Keratinocyte (primary cell): ENCODE measurements at regions not wholly inside any gene's neighbourhood (a gene's known extent, or its start where the extent isn't known, plus 50 kb on each side); places are given as distances from the start of the nearest gene placed in this dataset.

Experiments used
- EZH2 ChIP-seq: IDR thresholded peaks from one replicate; pipeline ENCODE4 v1.6.1; 2012; ENCODE audit warnings: inconsistent platforms, mild to moderate bottlenecking, low read length, moderate library complexity
- TF ChIP-seq, protein P1 (sequence below), 3 experiments: IDR thresholded peaks in 1 of 3; conservative IDR thresholded peaks in 1 of 3; optimal IDR thresholded peaks in 1 of 3; 2 replicates in 2 of 3; 3 replicates in 1 of 3; pipeline versions ENCODE3 to v1.5.1; 2011; ENCODE audit warnings: low read length in 3 of 3, mild to moderate bottlenecking in 3 of 3, moderate library complexity in 2 of 3, control low read depth in 1 of 3, inconsistent platforms in 1 of 3; ENCODE audit not compliant: insufficient read depth in 2 of 3; ENCODE audit errors: extremely low read depth in 1 of 3

DNA sequence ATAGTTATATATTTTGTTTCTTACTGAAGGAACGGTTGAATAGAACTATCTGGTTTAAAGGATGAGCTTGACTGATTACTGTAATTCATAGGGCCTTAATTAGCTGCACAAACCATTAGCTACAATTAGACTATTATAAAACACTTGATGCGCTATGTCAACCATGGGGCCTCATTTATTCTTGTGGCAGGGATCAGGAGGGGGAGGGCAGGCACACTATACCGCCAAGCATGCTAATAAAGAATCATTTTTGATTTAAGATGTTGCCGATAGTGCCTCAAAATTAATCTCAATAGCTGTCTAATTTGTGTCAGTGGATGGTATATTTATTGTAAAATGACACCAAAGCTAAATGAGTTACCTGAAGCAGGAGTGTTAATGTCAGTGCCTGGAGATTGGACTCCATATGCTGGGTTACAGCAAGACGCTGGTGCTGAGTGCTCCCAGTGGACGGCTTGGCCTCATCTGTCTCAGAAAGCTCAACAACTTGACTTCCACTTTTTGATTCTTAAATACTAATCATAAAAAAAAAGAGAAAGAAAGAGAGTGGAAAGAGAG lies 1007.0 kb upstream of the CELF4 start:
- TF ChIP-seq, protein P1, sequence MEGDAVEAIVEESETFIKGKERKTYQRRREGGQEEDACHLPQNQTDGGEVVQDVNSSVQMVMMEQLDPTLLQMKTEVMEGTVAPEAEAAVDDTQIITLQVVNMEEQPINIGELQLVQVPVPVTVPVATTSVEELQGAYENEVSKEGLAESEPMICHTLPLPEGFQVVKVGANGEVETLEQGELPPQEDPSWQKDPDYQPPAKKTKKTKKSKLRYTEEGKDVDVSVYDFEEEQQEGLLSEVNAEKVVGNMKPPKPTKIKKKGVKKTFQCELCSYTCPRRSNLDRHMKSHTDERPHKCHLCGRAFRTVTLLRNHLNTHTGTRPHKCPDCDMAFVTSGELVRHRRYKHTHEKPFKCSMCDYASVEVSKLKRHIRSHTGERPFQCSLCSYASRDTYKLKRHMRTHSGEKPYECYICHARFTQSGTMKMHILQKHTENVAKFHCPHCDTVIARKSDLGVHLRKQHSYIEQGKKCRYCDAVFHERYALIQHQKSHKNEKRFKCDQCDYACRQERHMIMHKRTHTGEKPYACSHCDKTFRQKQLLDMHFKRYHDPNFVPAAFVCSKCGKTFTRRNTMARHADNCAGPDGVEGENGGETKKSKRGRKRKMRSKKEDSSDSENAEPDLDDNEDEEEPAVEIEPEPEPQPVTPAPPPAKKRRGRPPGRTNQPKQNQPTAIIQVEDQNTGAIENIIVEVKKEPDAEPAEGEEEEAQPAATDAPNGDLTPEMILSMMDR (optimal IDR thresholded peaks at IDR 0.05 in 1 of 3, IDR thresholded peaks at IDR 0.05 in 1 of 3, conservative IDR thresholded peaks at IDR 0.05 in 1 of 3; ENCODE audit: extremely low read depth in 1 of 3, insufficient read depth in 2 of 3, low read length in 3 of 3) = no peak
- TF ChIP-seq EZH2 = no peak
